IPS-20b (cell line): ENCODE measurements at regions not wholly inside any gene's neighbourhood (a gene's known extent, or its start where the extent isn't known, plus 50 kb on each side); places are given as distances from the start of the nearest gene placed in this dataset.

Source experiments
- H3K27ac ChIP-seq: one replicate; pipeline ENCODE4 v1.5.1; 2013; ENCODE audit warnings: low read length
- H3K27me3 ChIP-seq: 2 replicates; pipeline ENCODE4 v1.6.1; 2013; ENCODE audit warnings: mild to moderate bottlenecking, low read length, inconsistent platforms; ENCODE audit not compliant: insufficient read depth
- H3K36me3 ChIP-seq: 2 replicates; pipeline ENCODE4 v1.6.1; 2013; ENCODE audit warnings: low read depth, mild to moderate bottlenecking, inconsistent platforms, low read length, moderate library complexity; ENCODE audit not compliant: insufficient read depth
- H3K4me1 ChIP-seq: 2 replicates; pipeline ENCODE4 v1.6.1; 2013; ENCODE audit warnings: mild to moderate bottlenecking, control low read depth, inconsistent platforms, low read length, moderate library complexity; ENCODE audit not compliant: insufficient read depth
- H3K4me3 ChIP-seq: 2 replicates; pipeline ENCODE4 v1.5.1; 2013; ENCODE audit warnings: mild to moderate bottlenecking, low read length, inconsistent platforms
- H3K9ac ChIP-seq: 2 replicates; pipeline ENCODE4 v1.6.1; 2013; ENCODE audit warnings: low read depth, mild to moderate bottlenecking, inconsistent platforms, low read length, moderate library complexity
- H3K9me3 ChIP-seq: 2 replicates; pipeline ENCODE4 v1.6.1; 2013; ENCODE audit warnings: mild to moderate bottlenecking, low read depth, low read length, inconsistent platforms; ENCODE audit not compliant: insufficient read depth

- H3K4me3 ChIP-seq: no peak overlapping the region
- peaks cover 18% of the 10 kb centered on the region for H3K9me3 ChIP-seq
- peaks cover 11% of the 10 kb centered on the region for H3K27me3 ChIP-seq
- H3K9ac ChIP-seq: no peak overlapping the region
- H3K4me1 ChIP-seq: no peaks in the 10 kb centered on the region
- no peak overlapping the region for H3K27ac ChIP-seq
- no peaks in the 10 kb centered on the region for H3K36me3 ChIP-seq
Measured at GRCh38 chr9:25964239-25964638, 286.0 kb upstream of the TUSC1 start.

- no peaks in the 10 kb centered on the region for H3K4me1 ChIP-seq
- peaks cover 8% of the 10 kb centered on the region for H3K27me3 ChIP-seq
- no peak overlapping the region for H3K4me3 ChIP-seq
- no peak overlapping the region for H3K9ac ChIP-seq
- H3K9me3 ChIP-seq: peaks cover 13% of the 10 kb centered on the region
- H3K27ac ChIP-seq: no peak overlapping the region
- H3K36me3 ChIP-seq: no peaks in the 10 kb centered on the region
Measured at GRCh38 chr9:25960178-25960577, 281.9 kb upstream of the TUSC1 start.

- H3K27me3 ChIP-seq: no peaks in the 10 kb centered on the region
- H3K4me3 ChIP-seq: no peak overlapping the region
Measured at GRCh38 chr9:25954209-25954608, 276.0 kb upstream of the TUSC1 start.

GRCh38 chr9:25948182-25948581 is 269.9 kb upstream of the TUSC1 start:
- no peak overlapping the region for H3K9ac ChIP-seq
- no peaks in the 10 kb centered on the region for H3K36me3 ChIP-seq
- no peaks in the 10 kb centered on the region for H3K27me3 ChIP-seq
- H3K4me1 ChIP-seq: no peaks in the 10 kb centered on the region
- H3K4me3 ChIP-seq: no peak overlapping the region
- H3K27ac ChIP-seq: no peak overlapping the region
- no peaks in the 10 kb centered on the region; the same call in 1 of the 2 replicates for H3K9me3 ChIP-seq

More at GRCh38 chr9:25954209-25954608, 276.0 kb upstream of the TUSC1 start:
- H3K27ac ChIP-seq: no peak overlapping the region
- no peaks in the 10 kb centered on the region for H3K9me3 ChIP-seq
- no peaks in the 10 kb centered on the region for H3K36me3 ChIP-seq
- H3K4me1 ChIP-seq: no peaks in the 10 kb centered on the region
- H3K9ac ChIP-seq: no peak overlapping the region

- Histone ChIP-seq H3K36me3 (no peaks in the 10 kb centered on the region), H3K9me3 (peaks cover 9% of the 10 kb centered on the region), H3K4me1 (no peaks in the 10 kb centered on the region), H3K27ac (no peak overlapping the region), H3K4me3 (no peak overlapping the region), H3K27me3 (no peaks in the 10 kb centered on the region), H3K9ac (no peak overlapping the region)
Measured at GRCh38 chr9:25939126-25939525, 260.9 kb upstream of the TUSC1 start.

- Histone ChIP-seq H3K9ac (no peak overlapping the region), H3K27ac (no peak overlapping the region), H3K27me3 (no peaks in the 10 kb centered on the region), H3K36me3 (no peaks in the 10 kb centered on the region), H3K9me3 (peaks cover 9% of the 10 kb centered on the region), H3K4me3 (no peak overlapping the region), H3K4me1 (no peaks in the 10 kb centered on the region)
Measured at GRCh38 chr9:25936031-25936430, 257.8 kb upstream of the TUSC1 start.

- H3K27me3 ChIP-seq: no peaks in the 10 kb centered on the region
- no peaks in the 10 kb centered on the region for H3K4me1 ChIP-seq
- H3K36me3 ChIP-seq: no peaks in the 10 kb centered on the region
- no peak overlapping the region for H3K27ac ChIP-seq
- peaks cover 9% of the 10 kb centered on the region for H3K9me3 ChIP-seq
- no peak overlapping the region for H3K9ac ChIP-seq
- no peak overlapping the region for H3K4me3 ChIP-seq
Measured at GRCh38 chr9:25935188-25935587, 256.9 kb upstream of the TUSC1 start.

- Histone ChIP-seq H3K9me3 (no peaks in the 10 kb centered on the region), H3K4me3 (no peak overlapping the region), H3K36me3 (no peaks in the 10 kb centered on the region), H3K9ac (no peak overlapping the region), H3K27me3 (no peaks in the 10 kb centered on the region), H3K4me1 (no peaks in the 10 kb centered on the region), H3K27ac (no peak overlapping the region)
Measured at GRCh38 chr9:25918761-25919160, 240.5 kb upstream of the TUSC1 start.

GRCh38 chr9:25917731-25918362 is 239.6 kb upstream of the TUSC1 start:
- Histone ChIP-seq H3K27ac (no peak overlapping the region), H3K9ac (no peak overlapping the region)

GRCh38 chr9:25913806-25914205 is 235.6 kb upstream of the TUSC1 start:
- Histone ChIP-seq H3K36me3 (no peaks in the 10 kb centered on the region), H3K27ac (no peak overlapping the region), H3K4me1 (no peaks in the 10 kb centered on the region), H3K4me3 (no peak overlapping the region), H3K27me3 (no peaks in the 10 kb centered on the region), H3K9me3 (no peaks in the 10 kb centered on the region), H3K9ac (no peak overlapping the region)

More at GRCh38 chr9:25917731-25918362, 239.6 kb upstream of the TUSC1 start:
- H3K36me3 ChIP-seq: no peaks in the 10 kb centered on the region
- H3K9me3 ChIP-seq: no peaks in the 10 kb centered on the region
- H3K4me1 ChIP-seq: no peaks in the 10 kb centered on the region
- no peak overlapping the region for H3K4me3 ChIP-seq
- H3K27me3 ChIP-seq: no peaks in the 10 kb centered on the region

GRCh38 chr9:25904701-25905100 is 226.5 kb upstream of the TUSC1 start:
- Histone ChIP-seq H3K27ac (no peak overlapping the region), H3K9me3 (no peaks in the 10 kb centered on the region), H3K27me3 (no peaks in the 10 kb centered on the region), H3K4me1 (no peaks in the 10 kb centered on the region), H3K9ac (no peak overlapping the region), H3K4me3 (no peak overlapping the region), H3K36me3 (no peaks in the 10 kb centered on the region)

GRCh38 chr9:25891527-25891926 is 213.3 kb upstream of the TUSC1 start:
- peaks cover 20% of the 10 kb centered on the region; the same call in 1 of the 2 replicates for H3K9me3 ChIP-seq
- H3K27ac ChIP-seq: no peak overlapping the region

More at GRCh38 chr9:25891527-25891926, 213.3 kb upstream of the TUSC1 start:
- Histone ChIP-seq H3K4me1 (no peaks in the 10 kb centered on the region), H3K4me3 (no peak overlapping the region), H3K36me3 (no peaks in the 10 kb centered on the region), H3K9ac (no peak overlapping the region), H3K27me3 (no peaks in the 10 kb centered on the region)
